CD4-positive, alpha-beta T cell treated with Interleukin-15 for 4 hours (primary cell): ENCODE measurements at regions not wholly inside any gene's neighbourhood (a gene's known extent, or its start where the extent isn't known, plus 50 kb on each side); places are given as distances from the start of the nearest gene placed in this dataset.
A peak's percentile ranks its signal among the peaks of the same experiment; 100 is the strongest.

ENCODE experiments used
- DNase-seq: peaks from one replicate; pipeline ENCODE4 v3.0.0-alpha.2; 2020; ENCODE audit warnings: low spot score

DNA sequence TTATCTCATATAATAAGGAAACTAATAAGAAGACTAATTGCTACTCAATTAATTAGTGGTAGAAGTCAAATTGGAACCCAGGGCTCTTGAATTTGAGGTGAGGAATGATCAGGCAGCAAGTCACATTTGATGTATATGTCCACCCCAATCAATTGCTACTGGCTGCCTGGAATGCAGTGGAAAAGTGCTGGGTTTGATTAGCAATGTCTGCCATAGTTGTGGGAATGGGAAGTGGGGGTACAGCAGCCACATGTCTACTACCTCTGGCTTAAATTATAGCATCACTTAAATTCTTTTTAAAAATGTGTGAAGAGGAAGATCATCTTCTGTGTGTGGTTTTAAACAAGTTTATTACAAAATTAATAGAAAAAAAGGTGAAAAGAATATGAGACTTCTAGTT, 50.8 kb upstream of the NAV2 start:
- DNase-seq = no peak

DNA sequence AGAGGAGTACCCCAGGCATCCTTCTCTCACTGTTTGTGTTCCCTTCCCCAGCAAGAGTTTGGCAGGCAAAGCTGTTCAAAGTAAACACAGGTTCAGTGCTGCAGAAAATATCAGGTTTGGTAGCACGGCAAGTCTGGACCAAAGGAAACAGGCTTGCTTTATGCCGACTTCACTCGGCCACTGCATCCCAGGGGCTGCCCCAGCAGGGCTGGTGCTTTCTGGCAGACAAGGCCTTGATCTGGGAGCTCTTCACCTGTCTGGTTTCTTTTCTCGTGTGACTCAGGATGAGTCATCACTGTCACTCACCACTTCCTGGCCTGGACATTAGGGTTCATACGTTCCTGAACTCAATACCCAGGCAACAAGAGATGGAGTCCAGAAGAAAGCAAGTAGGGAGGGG, 52.6 kb upstream of the NAV2 start:
- peak; percentile 28 for DNase-seq

DNA sequence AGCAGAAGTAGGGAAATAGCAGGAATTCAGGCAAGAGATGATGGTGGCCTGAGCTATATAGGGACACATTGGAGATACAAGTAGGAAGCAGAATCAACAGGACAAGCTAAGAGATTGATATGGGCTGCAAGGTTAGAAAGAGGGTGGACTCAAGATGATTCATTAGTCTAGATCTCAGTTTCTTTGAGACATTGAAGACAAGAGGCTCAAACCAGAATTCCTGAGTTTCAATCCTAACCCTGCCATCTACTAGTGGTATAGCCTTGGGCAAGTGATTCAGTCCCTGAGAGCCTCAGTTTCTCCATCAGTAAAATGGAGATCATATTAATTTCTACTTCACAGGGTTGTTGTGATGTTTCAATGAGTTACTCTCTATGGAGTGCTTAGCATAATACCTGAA, 53.1 kb upstream of the NAV2 start:
- no peak for DNase-seq

DNA sequence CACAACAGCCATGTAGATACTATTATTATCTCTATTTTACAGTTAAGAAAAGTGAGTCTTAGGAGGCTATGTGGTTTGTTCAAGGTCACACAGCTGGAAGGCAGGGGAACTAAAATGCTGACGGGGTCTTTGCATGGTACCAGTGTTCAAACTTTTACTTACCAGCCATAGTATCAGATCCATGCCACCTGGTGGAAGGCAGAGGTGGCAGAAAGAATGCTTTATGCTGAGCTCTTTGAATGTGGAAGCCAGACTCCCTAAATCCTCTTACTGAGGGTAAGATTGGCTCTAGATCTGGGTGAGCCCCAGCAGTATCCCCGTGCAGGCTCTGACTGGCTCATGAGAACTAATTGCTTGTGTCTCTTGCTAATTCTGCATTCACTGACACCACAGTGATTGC, 54.3 kb upstream of the NAV2 start:
- DNase-seq = no peak

DNA sequence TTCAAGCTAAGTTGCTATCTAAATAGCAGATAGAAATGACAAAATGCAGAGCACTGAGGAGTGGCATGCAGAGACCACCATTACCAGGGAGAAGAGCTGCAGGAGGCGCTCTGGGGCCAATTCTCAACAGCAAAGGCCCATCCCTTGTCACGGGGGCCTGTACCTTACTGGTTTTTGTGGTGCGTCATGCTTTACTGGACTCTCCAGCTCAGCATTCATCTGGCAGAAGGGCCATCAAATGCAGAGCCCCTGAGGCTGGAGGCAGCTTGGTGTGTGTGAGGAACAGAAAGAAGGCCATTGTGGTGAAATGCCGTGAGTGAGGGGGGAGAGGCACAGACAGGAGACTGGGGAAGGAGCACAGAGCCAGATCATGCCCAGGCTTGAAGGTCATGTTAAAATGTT, 56.5 kb upstream of the NAV2 start:
- DNase-seq = no peak

DNA sequence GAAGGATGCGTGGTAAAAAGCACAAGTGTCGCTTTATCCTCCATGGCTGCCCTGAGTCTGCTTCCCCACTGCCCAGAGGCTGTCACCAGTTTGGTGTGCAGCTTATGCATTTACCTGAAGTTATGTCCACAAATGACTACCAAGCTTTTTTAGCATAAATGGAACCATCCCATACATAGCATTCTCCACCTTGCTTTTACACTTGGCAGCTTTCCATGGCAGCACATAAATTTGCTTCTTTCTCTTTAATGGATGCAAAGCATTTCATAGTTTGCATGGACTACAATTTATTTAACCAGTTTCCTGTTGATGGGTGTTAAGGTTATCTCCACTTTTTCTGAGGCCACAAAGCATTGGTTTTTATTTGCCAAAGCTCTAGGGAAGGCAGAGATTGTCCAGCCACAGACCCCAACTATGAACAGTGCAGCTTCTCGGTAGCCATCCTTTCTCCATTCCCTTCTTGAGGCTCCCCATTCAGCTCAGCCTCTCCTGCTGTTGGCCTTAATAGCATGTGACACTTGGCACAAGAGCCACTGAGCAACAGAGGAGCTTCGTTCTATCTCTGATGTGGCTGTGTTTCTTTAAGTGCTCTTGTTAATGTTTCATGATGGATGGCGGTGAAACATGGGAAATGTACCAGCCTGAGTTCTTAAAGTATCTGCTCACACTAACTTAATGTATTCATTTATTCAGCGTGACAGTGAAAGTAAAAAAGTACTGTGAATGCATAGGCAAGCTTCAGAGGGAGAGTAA, 59.8 kb upstream of the NAV2 start:
- no peak for DNase-seq

DNA sequence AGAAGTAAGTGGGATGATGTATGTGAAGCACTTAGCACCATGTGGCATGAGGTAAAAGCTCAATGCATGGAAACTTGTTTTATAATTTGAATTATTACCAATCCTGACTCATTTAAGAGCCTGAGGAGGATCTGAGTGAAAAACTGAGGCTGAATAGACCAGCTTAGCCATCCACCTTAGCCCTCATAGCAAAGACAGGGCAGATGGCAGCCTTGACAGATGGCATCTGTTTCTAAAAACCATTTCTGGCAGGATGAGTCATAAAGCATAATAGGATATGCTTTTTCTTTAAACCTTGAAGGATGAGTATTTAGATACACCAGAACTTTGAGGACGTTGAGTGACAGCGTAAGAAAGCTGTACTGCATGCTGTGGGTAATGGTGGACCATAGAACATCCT, 61.0 kb upstream of the NAV2 start:
- no peak for DNase-seq

DNA sequence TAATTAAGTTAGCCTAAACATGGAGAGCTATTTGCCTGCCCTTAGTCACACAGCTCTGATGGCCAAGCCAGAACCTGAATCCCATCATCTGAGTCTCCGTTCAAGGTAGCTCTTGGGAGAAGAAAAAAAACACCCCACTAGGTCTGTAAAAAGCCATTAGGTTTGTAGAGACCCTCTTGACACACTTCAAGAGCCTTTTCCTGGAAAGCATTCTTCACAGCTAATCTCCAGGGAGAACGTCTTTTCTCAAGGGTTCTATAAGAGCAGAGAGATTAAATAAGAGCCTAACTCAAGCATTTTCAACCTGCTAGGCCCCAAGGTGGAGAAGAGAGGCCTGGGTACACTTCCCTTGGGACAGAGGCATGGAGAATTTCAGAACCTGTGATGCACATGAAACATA, 61.6 kb upstream of the NAV2 start:
- DNase-seq = no peak

DNA sequence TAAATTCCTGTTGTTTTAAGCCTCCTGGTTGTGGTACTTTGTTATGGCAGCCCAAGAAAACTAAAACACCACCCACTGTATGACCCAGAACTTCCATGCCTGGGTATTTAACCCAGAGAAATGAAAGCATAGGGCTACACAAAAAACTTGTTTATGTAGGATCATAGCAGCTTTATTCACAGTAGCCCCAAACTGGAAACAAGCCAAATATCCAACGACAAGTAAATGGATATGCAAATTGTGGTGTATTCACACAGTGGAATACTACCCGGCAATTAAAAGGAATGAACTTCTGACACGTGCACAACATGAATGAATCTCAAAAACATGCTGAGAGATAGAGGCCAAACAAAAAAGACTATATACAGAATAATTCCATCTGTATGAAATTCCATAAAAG, 62.2 kb upstream of the NAV2 start:
- DNase-seq = no peak

DNA sequence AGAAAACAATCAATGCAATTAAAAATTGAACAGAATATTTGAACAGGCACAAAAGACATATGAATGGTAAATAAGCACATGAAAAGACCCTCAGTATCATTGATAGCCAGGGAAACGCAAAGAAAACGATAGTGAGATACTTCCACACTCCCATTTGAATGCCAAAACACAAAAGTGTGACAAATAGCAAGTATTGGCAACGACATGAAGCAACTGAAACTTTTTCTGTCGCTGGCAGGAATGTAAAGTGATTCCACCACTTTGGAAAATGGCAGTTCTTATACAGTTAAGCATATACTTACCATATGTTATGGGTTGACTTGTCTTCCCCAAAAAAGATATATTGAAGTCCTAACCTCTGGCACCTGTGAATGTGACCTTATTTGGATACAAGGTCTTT, 62.9 kb upstream of the NAV2 start:
- no peak for DNase-seq

DNA sequence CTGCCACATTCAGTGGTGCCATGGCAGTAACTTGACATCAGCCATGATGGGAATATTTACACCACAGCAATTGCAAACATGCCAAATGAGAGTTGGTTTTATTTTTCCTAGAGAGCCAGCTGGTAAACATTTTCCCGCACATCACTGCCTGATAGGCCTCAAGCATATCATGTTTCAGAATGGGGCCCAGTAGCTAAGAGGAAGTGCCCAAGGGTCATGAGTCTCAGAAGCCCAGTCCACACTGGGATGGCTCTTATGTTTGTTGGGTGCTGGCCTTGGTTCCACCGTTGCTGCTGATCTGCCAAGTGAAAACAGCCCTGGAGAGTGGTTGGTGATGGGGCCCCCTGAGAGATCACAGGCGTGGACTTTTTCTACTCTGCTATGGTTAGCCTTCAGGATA, 64.3 kb upstream of the NAV2 start:
- DNase-seq = no peak

DNA sequence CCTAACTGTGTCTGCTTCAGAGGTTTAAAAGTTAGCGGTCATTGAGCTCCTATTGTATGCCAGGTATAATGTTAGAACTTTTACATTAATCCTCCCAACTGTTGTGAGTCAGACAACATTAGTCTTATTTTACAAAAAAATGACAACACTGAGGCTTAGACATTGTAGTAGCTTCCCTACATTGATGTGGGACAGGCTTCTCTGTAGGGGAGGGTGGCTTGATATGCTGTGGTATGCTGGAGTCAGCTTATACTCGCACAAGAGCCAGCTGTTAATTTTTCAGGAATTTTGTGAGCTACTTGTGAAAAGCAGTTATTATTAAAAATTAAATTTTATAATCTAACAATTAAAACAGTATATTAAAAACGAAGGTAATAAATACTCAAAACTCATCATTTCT, 64.8 kb upstream of the NAV2 start:
- no peak for DNase-seq

DNA sequence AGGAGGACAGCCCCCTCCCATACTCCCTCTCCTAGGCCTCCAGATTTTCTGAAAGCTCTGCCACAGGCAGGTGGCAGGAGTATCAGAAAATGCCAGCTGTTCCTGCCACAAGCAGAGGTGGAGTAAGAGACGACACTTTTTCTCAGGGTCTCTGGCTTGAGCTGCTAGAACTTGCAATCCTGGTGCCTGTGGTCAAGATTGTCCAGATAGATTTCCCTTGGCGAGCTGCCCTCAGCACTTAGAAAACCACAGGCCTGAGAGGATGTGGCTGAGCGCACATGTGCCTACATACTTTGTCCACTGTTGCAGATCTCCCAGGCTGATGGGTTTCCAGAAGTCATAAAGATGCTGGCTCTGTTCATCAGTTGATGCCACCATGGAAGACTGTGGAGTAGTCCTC, 65.7 kb upstream of the NAV2 start:
- no peak for DNase-seq

DNA sequence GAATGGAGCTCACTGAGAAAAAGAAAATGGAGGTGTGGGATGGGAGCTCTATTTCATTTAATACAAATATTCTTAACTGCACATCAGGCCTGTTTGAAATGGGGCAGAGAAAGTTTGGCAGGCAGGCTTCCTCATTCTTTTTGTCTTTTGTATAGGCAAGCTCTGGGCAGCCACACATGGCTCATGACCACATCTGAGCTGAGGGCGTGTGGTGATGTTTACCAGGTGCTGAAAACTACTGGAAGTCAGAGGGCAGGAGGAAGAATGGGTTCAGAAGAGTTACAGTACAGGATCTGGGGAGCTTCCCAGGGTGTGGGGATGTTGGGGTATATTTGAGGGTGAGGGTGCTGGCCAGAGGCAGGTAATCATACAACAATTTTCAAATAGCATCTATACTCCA, 66.3 kb upstream of the NAV2 start:
- no peak for DNase-seq

DNA sequence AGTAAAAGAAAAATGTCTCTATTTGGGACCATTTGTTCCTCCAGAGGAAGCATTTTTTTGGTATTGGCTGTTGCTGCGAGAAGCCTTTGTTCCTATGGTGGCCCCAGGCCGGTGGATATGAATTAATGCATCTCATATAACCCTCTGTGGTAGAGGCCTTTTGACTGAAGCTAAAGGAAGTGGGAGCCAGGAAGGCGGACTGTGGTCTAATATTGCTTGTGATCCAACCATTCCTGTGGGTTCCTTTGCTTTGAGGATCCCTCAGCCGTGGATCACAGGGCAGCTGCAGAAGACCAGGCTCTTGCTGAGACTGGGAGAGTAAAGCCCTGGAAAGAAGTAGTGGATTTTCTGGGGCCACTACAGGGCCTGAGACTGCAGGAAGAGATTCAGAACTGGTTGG, 68.3 kb upstream of the NAV2 start:
- DNase-seq = no peak

DNA sequence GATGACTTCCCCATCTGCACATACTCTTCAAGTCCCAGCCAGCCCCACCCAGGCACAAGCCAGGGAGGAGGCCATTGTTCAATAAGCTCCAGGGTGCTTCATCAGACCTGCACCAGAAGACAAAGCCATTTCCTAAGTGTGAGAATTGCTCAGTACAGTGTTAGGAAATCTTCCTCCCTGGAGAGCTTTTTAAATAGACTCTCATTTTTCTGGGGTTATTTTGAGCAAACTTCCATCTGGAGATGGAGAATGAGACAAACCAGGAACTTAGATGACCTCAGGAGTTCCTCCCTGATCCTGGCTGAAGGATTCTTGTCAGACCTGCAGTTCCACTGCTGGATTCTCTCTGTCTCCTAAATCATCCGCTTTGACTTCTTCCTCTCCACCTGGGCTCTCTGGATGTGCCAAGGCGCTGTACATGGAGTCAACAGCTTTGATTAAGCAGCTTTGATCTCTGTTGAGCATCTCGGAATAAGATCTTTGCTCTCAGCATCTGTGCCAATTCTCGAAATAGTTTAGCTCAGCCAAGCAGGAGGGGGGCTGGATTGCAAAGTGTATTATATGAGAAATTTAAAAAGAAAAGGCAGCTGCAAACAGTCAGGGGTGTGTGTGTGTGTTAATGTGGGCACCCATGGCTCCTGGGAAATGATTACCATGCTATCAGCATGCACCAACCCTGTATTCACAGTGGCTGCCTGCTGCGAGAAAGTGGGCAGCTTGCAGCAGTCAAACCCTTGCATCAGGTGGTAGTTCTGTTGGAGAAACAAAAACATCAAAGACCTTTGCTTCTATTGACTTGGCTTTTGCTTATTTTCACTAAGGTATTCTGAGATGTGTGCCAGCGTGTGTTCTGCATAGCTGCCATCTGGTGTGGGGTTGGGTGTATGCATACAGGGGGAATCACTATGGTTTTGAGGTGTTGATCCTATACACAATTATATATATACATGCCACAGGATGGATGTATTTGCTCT, 70.2 kb upstream of the NAV2 start:
- DNase-seq = no peak

DNA sequence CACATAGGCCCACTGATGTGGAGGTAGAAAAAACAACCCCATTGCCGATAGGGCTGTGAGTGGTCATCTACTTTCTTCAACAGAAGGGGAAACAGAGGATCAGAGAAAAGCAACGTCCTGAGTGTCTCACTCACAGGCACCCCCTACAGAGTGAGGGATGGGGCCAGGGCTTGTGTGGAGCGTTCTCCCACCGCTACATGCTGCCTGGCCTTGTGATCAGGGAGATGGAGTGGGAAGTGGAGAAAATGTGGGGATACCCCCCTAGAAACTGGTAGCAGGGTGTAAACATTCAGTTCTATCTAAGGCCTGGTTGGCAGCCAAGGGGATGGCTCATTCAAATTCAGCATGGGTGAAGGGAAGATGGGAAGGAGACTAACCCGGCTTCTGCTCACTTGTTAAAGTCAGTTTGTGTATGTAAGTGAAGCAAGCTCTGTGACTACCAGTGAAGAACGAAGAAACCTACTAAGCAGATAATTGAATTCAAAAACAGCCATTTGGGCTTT, 73.0 kb upstream of the NAV2 start:
- no peak for DNase-seq

DNA sequence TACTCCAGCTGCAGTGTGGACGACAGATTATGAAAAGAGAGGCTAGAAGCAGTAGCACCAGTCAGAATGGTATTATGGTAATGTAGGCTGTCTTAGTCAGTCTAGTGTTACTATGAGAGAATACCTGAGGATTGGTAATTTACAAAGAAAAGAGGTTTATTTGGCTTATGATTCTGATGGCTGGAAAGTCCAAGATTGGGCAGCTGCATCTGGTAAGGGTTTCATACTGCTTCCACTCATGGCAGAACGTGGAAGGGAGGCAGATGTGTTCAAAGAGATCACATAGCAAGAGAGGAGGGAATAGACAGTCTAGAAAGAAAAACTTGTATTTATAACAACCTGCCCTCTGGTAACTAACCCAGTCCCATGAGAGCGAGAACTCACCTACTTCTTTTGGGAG, 77.3 kb upstream of the NAV2 start:
- no peak for DNase-seq

DNA sequence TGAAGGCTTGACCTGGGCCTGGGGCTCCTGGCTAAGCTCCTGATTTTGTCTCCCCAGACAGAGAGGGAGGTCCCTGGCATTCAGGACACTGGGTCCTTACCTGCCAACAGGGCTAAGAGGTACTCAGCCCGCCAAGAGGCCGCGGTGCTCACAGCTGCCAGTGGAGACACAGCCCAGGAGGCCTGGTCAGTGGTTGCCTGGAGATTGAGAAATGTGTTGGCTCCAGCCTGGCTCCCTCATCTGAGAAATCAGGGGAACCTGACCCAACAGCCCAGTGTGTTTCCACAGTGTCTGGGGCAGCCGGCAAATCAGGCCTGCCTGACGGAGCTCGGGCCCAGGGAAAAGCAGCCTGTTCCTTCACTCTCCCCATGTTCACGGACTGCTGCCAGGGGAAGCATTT, 79.4 kb upstream of the NAV2 start:
- no peak for DNase-seq

DNA sequence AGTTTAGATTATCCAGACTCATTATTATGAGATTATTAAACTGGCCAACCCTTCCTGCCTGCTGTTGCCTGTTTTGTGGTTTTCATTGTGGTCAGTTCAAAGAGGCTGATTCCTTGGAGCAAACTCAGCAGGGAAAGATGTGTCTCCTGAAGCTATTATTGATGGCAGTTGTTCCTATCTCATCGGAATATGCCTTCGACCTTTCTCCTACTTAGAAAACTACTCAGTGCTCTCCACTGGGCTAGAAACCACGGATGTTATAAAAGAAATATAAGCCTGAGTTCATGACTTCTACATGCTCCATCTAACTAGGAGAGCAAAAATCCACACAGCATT, 80.2 kb upstream of the NAV2 start:
- DNase-seq = no peak

DNA sequence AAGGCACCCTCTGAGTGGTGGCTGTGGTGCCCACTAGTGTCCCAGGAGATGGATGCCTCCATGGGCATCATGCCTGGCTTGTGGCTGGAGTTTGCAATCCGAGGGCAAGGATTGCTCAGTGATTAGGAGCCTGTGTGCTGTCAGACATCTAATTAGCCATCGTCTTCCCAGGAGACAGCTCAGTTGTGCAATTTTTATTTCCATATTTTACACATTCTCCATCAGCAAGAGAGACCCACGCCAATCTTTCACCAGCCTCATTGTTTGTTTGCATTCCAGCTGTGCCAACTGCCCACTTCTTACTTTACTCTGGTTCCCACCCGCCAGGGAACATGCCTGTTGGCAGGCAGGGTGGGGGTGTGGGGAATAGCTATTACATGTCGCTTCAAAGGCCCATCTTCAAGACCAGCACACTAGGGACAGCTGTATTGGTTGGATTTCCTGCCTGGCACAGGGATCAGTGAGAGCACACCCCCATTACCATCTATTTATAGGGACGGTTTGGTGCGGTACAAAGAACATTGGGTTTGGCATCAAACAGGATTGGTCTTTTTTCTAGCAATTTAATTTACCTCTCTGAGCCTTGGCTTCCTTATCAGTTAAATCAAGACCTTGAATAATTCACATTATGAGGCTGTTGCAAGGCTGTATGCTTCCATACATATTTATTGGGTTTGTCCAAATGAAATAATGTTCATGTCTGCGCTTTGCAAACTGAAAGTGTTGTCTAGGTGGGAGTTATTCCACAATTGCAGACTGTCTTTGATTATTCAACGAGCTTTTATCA, 80.7 kb upstream of the NAV2 start:
- no peak for DNase-seq

DNA sequence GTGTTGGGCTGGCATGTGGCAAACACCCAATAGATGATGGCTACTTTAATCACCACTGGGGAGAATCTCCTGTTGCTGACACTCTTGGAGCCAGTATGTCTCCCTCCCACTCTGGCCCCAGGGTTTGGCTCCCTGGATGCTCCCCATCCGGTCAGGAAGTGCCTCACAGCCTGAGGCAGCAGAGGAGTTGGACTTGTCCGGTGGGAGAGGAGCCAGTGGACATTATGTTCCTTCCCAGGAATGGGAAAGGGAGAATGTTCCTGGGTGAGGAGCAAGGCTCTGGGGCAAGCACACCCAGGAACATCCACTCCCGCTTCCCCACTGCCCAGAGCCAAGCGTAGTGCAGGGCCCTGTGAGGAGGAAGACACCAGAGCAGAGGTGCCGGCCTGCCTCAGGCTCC, 84.6 kb upstream of the NAV2 start:
- no peak for DNase-seq

DNA sequence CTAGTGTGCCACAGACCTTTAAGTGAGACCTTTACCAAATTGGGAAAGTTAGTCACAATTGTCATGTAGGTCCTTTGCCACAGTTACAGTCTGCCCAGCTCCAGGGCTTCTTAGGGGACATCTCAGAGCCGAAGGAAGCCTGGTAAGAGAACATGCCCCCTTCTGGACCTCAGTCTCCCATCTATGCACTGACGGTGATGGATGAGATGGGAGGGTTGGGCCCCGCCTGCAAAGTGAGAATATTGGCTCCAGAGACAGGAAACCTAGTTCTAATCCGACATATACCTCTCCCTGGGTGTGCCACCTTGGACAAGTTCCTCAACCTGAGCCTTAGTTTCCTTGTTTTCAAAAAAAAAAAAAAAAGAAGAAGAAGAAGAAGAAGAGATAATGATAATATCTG, 85.1 kb upstream of the NAV2 start:
- DNase-seq = no peak
